ENCODE measurements at regions not wholly inside any gene's neighbourhood (a gene's known extent, or its start where the extent isn't known, plus 50 kb on each side); places are given as distances from the start of the nearest gene placed in this dataset.
"Not testable (repeated sequence)": the region's sequence is repeated elsewhere in the genome, so short reads cannot be mapped to it uniquely, and the experiment has no call there.

DNA sequence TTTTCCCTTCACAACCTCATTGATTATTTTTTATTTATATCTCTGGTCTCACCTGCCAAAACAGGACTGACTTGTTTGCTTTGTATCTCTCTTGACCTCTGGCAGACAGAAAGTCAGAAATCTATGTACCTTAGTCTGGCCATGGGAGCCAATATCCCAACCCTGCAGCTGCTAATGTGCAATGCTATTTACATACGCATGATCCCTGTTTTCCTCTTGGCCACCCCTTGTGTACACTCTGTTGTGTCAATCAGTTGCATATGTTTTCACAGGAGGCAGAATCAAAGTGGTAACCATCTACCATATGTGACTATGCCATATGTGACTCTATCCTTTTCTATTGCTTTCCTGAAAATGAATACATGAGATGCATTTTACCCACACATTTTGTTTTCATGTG, 688.8 kb downstream of the PLA2G4A start:
- DNase-seq (ENCODE audit: low spot score): no peak

DNA sequence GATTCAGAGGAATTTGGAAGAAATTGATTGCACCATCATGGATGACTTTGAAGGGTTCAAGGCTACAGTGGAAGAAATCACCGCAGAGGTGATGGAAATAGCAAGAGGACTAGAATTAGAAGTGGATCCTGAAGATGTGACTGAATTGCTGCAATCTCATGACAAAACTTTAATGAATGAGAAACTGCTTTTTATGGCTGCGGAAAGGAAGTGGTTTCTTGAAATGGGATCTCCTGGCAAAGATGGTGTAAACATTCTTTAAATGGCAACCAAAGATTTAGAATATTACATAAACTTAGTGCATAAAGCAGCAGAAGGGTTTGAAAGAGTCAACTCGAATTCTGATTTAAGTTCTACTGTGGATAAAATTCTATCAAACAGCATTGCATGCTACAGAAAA, 698.6 kb downstream of the PLA2G4A start:
- DNase-seq (ENCODE audit: low spot score): no peak

DNA sequence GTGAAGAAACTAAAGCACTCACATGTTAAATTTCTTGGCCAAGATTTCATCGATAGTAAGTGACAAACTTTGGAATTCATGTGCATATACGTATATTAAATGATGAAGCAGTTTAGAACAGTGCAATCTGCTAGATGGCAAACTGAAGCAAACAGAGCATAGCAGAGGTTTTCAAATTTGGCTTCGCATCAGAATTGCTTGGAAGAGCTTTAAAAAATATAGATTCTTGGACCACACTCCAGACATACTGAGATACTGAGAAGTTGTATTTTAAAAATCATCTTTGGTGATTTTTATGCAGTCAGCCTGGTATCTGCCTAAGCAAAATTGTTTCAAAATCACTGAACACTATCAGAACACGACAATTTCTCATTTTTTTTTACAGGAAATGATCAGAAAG, 709.2 kb downstream of the PLA2G4A start:
- no peak for DNase-seq (ENCODE audit: low spot score)

DNA sequence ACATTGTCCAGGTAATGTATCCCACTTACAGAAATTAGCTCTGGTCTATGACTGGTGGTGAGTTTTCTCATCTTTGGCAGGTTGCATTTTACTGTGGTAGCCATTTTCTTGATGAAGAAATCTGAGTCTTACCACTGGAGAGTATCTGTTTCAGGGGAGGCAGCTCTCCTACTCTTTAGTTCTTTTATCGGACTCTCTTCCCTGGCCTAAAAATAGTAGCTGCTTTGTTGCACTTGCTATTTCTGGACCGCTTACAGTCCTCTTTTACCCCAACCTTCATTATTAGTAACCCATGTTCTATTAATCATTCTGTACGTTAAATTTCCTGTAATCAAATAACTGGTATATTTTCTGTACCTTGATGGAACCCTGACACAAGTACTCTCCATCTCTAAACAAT, 720.8 kb downstream of the PLA2G4A start:
- no peak for DNase-seq (ENCODE audit: low spot score)

DNA sequence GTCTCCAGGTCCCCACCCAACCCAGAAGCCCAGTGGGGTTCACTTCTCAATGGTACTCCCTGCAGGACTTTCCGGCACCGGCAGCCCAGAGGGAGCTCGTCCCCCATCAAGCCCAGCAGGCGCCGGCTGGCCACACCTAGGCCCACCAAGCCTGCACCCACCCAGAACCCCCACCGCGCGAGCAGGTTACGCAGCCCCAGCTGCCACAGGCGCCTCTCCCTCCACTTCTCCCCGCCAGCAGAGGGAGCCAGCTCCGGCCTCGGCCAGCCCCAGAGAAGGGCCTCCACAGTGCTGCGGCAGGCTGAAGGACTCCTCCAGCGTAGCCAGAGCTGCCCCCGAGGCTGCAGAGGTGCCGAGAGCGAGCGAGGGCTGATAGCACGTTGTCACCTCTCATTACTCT, 722.3 kb downstream of the PLA2G4A start:
- DNase-seq (ENCODE audit: low spot score): no peak

DNA sequence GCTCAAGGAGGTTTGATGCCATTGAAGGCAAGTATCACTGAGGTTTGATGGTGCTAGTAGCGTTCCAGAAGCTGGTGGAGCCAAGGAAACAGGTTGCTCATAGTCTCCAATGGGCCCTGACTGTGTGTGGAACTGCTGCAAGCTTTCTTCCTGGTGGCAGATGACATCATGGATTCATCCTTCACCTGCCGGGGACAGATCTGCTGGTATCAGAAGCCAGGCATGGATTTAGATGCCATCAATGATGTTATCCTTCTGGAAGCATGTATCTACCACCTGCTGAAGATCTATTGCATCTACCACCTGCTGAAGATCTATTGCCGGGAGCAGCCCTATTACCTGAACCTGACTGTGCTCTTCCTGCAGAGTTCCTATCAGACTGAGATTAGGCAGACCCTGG, 734.4 kb downstream of the PLA2G4A start:
- DNase-seq (ENCODE audit: low spot score): no peak

DNA sequence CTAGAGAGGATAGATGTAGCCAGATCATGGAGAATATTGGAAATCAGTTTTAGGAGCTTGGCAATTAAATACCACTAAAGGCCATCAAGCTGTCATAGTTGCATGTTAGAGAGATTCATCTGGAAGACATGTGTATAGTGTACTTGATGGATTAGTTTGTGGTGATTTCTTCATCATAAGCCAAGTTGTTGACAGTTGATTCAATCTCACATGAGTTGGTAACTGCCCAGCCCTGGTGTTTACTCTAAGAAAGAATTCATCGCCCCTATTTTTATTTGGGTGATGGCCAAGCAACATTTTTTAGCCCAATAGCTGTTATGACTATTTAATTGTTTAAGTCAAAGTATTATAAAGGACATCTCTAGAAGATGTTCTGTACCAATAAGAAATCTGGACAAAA, 737.6 kb downstream of the PLA2G4A start:
- no peak for DNase-seq (ENCODE audit: low spot score)

DNA sequence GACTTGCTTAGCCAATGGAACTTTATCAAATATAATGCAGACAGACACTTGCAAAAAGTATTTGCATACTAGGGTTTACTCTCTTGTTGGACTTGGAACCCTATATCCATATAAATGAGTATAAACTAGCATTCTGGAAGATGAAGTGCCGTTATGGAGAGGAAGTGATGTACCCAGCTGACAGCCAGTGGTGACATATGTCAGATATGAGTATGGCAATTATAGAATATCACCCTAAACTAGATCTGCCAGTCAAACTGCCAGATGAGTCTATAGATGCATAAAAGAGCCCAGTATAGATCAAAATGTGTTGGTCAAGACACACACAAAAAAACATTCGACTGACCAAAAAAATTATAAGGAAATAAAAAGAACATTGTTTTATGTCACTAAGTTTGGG, 739.3 kb downstream of the PLA2G4A start:
- DNase-seq (ENCODE audit: low spot score): no peak

DNA sequence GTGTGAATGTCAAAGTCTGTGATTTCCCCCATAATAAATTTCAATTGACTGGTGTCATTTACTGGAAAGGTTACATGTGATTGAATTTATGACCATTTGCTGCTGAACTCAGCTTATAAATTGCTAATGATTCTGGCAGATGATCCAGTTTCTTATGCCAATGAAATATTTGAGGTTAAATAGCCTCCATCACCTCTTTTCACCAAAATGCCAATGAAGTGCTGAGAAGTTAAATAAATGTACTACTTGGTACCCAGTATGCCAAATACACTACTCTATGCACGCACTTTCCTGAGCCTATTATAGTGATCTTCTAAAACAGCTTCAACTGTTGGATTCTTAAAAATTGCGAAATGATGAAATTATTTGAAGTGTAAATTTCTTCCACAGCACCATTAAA, 741.4 kb downstream of the PLA2G4A start:
- no peak for DNase-seq (ENCODE audit: low spot score)

DNA sequence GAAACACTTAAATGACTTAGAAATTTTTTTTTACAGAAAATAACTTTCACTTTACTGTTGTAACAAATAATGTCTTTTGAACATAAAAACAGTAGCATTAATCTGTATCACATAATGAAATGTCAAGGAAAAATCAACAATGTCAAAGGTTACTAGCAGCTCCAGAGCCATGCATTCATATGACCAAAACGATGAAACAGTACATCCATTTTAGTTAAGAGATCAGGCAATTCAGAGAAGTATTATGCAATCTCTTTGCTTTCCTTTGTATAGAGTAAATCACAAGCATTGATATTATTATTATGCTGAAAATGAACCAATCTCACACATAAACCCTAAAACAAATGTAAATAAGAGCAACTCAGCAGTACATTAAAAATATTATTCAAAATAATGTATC, 748.9 kb downstream of the PLA2G4A start:
- DNase-seq (ENCODE audit: low spot score): no peak

DNA sequence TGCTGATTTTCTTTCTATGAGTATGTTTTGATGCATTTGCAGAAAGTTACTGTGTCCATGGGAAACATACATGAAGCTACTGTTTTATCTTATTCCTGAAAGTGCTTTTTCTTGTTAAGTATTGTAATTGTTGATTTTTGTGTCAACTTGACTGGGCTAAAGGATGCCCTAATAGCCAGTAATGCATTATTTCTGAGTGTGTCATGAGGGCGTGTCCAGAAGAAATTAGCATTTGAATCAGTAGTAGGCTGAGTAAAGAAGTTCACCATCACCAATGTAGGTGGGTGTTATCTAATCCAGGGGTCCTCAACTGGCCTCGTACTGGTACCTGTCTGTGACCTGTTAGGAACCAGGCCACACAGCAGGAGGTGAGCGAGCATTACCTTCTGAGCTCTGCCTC, 760.2 kb downstream of the PLA2G4A start:
- DNase-seq (ENCODE audit: low spot score): no peak

DNA sequence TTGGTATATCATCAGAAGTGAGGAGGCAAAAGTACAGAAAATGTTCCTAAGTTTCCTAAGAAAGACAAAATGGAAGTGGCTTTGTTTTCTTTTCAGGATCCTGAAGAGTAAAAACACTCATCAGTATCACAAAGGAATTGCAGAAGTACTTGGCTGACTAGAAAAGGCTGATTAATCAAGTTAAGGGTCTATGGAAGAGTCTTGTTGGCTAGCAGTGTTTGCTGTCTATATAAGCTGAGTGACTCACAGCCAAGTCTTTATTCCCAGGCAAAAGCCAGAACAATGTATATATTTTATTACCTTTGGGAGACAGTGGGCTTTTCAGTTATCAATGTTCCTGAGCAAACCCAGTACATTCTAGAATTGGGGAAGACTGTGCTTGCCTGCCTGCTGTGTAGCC, 777.0 kb downstream of the PLA2G4A start:
- DNase-seq (ENCODE audit: low spot score): no peak

DNA sequence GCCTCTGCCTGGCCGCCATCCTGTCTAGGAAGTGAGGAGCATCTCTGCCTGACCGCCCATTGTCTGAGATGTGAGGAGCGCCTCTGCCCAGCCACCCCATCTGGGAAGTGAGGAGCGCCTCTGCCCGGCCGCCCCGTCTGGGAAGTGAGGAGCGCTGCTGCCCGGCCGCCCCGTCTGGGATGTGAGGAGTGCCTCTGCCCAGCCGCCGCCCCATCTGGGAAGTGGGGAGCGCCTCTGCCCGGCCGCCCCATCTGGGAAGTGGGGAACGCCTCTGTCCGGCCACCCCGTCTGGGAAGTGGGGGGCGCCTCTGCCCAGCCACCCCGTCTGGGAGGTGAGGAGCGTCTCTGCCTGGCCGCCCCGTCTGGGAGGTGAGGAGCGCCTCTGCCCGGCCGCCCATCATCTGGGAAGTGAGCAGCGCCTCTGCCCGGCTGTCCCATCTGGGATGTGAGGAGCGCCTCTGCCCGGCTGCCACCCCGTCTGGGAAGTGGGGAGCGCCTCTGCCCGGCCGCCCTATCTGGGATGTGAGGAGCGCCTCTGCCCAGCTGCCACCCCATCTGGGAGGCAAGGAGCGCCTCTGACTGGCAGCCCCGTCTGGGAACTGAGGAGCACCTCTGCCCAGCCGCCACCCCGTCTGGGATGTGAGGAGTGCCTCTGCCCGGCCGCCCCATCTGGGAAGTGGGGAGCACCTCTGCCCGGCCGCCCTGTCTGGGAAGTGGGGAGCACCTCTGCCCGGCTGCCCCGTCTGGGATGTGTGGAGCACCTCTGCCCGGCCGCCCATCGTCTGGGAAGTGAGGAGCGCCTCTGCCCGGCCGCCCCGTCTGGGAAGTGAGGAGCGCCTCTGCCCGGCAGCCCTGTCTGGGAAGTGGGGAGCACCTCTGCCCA, 787.3 kb downstream of the PLA2G4A start:
- not testable (repeated sequence) for DNase-seq (ENCODE audit: low spot score)

DNA sequence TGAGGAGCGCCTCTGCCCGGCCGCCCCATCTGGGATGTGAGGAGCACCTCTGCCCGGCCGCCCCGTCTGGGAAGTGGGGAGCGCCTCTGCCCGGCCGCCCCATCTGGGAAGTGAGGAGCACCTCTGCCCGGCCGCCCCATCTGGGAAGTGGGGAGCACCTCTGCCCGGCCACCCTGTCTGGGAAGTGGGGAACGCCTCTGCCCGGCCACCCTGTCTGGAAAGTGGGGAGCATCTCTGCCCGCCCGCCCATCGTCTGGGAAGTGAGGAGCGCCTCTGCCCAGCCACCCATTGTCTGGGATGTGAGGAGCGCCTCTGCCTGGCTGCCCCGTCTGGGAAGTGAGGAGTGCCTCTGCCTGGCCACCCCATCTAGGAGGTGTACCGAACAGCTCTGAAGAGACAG, 788.1 kb downstream of the PLA2G4A start:
- DNase-seq (ENCODE audit: low spot score): not testable (repeated sequence)

DNA sequence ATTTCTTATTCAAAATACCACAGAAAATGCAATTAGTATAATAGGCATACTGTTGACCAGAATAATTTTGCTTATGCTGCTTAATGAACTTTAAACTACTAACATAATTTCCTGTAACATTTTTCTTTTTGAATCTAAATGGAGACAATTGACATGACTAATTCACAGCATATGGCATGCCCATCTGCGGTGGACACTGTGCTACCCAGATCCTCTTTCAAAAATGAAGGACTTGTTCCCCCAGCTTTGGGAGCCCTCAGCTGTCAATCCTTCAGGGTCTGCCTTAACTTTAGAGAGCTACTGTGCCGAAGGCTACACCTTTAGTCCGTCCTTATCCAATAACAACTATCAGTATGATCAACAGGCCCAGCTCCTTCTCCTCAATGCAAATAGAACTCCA, 789.0 kb downstream of the PLA2G4A start:
- no peak for DNase-seq (ENCODE audit: low spot score)

DNA sequence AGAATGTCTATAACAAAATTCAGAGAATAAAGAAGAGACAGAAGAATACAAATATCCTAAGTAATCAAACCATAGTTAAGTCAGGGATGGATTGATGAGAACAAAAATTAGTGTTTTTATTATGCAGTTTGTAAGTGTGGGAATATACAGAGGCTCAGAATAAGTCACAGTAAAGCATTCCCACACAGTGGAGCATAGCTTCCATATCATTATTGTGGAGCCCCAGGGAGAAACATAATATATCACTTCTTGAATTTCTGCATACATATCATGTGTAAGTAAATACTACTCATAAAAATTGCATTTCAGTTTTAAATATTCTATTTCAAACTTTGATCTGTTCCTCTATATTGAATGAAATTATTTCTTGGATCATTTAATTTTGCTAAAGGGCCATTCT, 790.4 kb downstream of the PLA2G4A start:
- no peak for DNase-seq (ENCODE audit: low spot score)

DNA sequence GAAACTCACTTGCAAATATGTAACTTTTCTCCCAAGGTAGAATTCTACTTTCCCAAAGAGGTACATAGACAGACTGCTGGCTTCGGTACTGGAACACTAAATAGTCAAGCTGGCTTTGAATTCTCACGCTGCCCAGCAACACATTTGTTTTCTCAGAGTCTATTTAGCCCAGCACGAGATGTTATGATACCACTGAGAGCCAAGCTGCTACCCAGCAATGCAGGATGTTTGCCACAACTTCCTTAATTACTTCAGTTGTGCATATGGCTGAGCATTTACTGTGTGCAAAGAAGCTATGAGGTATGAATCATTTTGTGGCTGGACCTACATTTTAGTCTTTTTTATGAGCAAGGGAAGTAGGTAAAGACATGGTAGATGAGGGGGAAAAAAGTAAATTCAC, 793.2 kb downstream of the PLA2G4A start:
- DNase-seq (ENCODE audit: low spot score): no peak

DNA sequence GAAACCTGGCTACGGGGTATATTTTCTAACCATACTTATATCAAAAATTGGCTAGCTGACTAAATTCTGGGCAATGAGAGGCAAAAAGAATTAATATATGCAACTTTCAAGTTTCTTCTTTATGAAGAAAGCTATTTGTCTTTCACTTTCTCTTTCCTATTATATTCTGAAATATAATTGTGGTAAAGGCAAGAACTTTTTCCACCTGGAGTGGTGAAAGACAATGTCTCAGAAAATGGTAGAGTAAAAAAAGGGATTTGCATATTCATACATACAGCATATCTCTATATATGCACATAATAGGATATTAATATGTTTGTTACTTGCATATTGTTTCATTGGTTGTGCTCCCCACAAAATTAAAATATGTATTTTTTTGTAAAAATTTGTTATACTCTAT, 793.8 kb downstream of the PLA2G4A start:
- no peak for DNase-seq (ENCODE audit: low spot score)

DNA sequence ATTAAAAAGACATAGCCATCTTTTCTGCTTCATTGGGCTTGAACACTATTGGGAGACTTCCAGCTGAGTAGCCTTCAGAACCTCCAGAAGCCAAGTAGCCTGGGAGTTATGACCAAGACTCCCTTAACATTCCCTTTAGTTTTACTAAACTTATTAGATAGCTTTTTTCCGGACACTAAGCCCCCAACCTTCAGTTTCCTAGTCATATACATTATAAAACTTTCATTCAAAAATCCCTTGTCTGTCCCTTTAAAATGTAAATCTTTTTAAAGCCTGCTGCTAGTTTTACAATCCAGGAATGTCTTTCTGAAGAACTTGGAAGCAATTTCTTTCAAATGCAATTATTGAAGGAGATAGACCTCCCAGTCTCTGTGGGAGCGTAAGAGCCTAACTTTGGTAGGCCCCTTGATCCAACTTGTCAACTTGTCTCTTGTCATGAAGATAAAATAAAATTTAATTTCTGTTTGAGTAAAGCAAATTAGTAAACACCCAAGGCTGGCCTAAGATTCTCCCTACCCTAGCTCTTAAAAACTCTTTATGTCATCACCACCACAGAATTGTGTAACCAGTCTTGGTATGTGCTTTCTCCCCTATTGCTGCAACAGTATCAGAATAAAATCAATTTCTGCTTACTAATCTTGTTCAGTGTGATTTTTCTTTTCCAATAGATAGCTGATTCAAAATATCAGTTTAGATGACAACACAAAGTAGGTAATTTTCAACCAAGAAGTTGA, 796.2 kb downstream of the PLA2G4A start:
- no peak for DNase-seq (ENCODE audit: low spot score)

DNA sequence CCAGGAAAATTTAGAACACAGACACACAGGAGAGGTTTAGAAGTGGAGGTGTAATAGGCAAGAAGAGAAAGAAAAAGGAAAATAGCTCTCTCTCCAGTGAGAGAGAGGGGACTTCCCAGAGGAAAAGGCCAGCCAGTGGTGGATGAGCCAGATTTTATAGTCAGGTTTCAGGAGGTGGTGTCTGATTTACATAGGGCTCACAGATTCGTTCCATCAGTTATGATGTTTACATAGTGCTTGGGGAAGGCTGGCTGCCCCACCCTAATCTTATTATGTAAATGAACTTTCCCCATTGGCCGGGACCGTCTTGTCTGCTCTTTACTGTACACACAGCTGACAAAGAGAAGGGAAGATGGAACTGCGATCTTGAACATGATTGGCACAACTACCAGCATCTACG, 797.3 kb downstream of the PLA2G4A start:
- no peak for DNase-seq (ENCODE audit: low spot score)

DNA sequence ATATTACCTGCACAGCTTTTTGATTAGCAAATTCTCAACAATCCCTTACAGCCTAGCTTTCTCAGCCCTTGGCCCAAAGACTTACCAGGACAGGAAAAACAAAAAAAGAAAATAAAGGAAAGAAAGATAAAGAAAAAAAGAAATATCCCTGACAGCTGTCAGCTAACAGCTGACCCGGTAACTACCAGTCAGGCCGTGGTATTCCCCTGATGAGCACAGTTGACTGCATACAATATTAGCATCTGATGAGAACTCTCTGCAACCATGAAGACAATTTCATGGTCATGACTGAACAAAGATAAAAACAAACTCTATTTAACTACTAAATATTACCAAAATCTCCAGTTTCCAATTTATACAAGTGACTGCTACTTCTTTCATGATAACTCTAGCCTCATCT, 798.8 kb downstream of the PLA2G4A start:
- no peak for DNase-seq (ENCODE audit: low spot score)

DNA sequence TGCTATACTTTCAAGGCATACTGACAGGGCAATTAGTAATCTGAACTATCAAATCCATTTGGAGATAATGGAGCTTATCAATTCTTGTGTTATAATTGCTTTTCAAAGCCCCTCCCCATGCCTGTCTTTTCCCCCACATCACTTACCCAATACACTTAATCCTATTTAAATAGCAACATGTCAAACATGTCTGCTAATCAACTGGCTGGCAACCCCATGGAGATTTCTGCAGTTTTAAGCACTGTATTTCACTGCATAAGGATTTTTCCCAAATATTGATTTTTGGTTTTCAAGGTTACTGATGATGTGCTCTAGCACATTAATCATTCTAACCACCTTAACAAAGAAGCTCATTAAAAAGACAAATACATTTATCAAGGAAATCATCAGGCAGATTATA, 800.3 kb downstream of the PLA2G4A start:
- no peak for DNase-seq (ENCODE audit: low spot score)

DNA sequence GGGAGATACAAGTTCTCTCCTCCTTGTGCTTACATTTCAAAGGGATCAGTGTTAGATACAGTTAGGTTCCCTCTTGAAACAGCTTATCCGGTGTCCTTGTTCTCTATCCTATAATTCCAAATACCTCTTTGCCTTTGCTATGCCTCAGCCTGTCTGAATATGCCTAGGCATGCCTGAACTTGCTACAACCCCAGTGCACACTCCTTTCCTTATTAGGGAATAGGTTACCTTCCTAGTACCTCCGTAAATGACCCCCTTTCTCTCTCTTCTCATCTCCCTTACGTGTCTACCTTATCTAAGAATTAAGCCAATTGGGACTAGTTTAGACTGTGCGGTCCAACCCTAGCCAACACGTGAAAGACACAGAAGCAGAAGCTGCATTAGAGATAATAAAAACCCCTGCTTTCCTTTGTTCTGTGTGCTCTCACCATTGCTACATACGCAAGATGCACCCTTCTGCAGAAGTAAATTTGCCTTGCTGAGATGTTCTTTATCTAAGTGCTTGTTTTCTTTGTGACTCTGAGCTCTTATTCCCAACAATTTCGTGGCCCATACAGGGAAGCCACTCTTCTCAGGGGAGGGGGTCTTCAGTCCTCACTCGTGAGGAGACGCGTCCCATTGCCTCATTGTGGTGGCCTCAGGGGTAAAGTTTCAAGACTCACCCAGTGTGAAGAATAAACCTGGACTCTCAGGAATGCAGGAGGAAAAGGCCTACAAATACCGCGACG, 802.1 kb downstream of the PLA2G4A start:
- no peak for DNase-seq (ENCODE audit: low spot score)

Measured in AG20443 (cell line).